H1 (cell line): ENCODE measurements at regions not wholly inside any gene's neighbourhood (a gene's known extent, or its start where the extent isn't known, plus 50 kb on each side); places are given as distances from the start of the nearest gene placed in this dataset.

Experiments used
- CTCF ChIA-PET: fragments of 300-600 bp; sonication (Branson Sonifier 250); formaldehyde crosslinking; loops from one replicate; lab custom pipeline; 2021; ENCODE audit not compliant: partially characterized antibody; lab: Charles Lee
- POLR2A ChIA-PET: fragments of 300-600 bp; sonication (Branson Sonifier 250); formaldehyde crosslinking; loops from one replicate; lab custom pipeline; 2021; ENCODE audit warnings: inconsistent platforms; ENCODE audit not compliant: partially characterized antibody; lab: Charles Lee
- DNase-seq, 2 experiments: peaks; one replicate each; pipeline versions ENCODE4 v3.0.0 to v3.0.0-alpha.2; 2010 to 2022; ENCODE audit warnings: low spot score in 2 of 2, low read depth in 1 of 2, mixed read lengths in 1 of 2
- FAIRE-seq: peaks from 2 replicates; lab custom pipeline; 2011; peaks lifted over from hg19 to GRCh38; lab: Jason Lieb, UNC
- H2AFZ ChIP-seq: 2 replicates; pipeline ENCODE4 v1.8.1; 2012; ENCODE audit warnings: low read length, inconsistent platforms
- H2AK5ac ChIP-seq: 2 replicates; pipeline ENCODE4 v1.6.1; 2013; ENCODE audit warnings: low read depth, low read length
- H2BK120ac ChIP-seq: replicated peaks from 2 replicates; pipeline ENCODE3; 2013; ENCODE audit warnings: low read depth, low read length, inconsistent platforms
- H2BK12ac ChIP-seq: 2 replicates; pipeline ENCODE4 v1.6.1; 2013; ENCODE audit warnings: low read depth, low read length
- H2BK15ac ChIP-seq: 2 replicates; pipeline ENCODE4 v1.6.1; 2013; ENCODE audit warnings: low read length
- H2BK20ac ChIP-seq: 2 replicates; pipeline ENCODE4 v1.6.1; 2013; ENCODE audit warnings: low read length
- H2BK5ac ChIP-seq: 2 replicates; pipeline ENCODE4 v1.6.1; 2013; ENCODE audit warnings: low read depth, low read length
- H3K14ac ChIP-seq: 2 replicates; pipeline ENCODE4 v1.6.1; 2013; ENCODE audit warnings: inconsistent platforms; ENCODE audit not compliant: insufficient read length
- H3K18ac ChIP-seq: 2 replicates; pipeline ENCODE4 v1.6.1; 2013; ENCODE audit warnings: low read length; ENCODE audit errors: extremely low read depth
- H3K23ac ChIP-seq: 2 replicates; pipeline ENCODE4 v1.6.1; 2013; ENCODE audit warnings: inconsistent platforms; ENCODE audit not compliant: insufficient read length
- H3K23me2 ChIP-seq: 2 replicates; pipeline ENCODE4 v1.6.1; 2013; ENCODE audit warnings: low read depth, low read length
- H3K27ac ChIP-seq: 2 replicates; pipeline ENCODE4 v1.6.1; 2011; ENCODE audit warnings: low read depth, low read length, inconsistent platforms
- H3K27me3 ChIP-seq, 4 experiments: replicated peaks in 1 of 4; 1 replicate in 1 of 4; 2 replicates in 3 of 4; pipeline versions ENCODE4 v1.6.1 to v1.8.1; 2011 to 2013; ENCODE audit warnings: low read length in 3 of 4, mild to moderate bottlenecking in 3 of 4, inconsistent platforms in 2 of 4, mixed read lengths in 2 of 4, moderate library complexity in 1 of 4; ENCODE audit not compliant: control insufficient read depth in 3 of 4, insufficient read depth in 3 of 4; ENCODE audit errors: extremely low read depth in 1 of 4
- H3K36me3 ChIP-seq, 4 experiments: 2 replicates each; pipeline versions ENCODE4 v1.6.1 to v1.8.1; 2011 to 2013; ENCODE audit warnings: mild to moderate bottlenecking in 4 of 4, low read length in 3 of 4, moderate library complexity in 2 of 4, control low read depth in 1 of 4, inconsistent platforms in 1 of 4; ENCODE audit not compliant: insufficient read depth in 4 of 4, control insufficient read depth in 2 of 4
- H3K4ac ChIP-seq: replicated peaks from 2 replicates; pipeline ENCODE3; 2013; ENCODE audit warnings: low read length, low read depth, mixed read lengths, inconsistent platforms; ENCODE audit not compliant: insufficient read length
- H3K4me1 ChIP-seq, 4 experiments: replicated peaks in 1 of 4; 1 replicate in 1 of 4; 2 replicates in 3 of 4; pipeline versions ENCODE4 v1.6.1 to v1.8.1; 2011 to 2013; ENCODE audit warnings: low read length in 3 of 4, inconsistent platforms in 2 of 4, mixed read lengths in 1 of 4; ENCODE audit not compliant: insufficient read depth in 4 of 4, control insufficient read depth in 3 of 4
- H3K4me2 ChIP-seq, 2 experiments: 2 replicates each; pipeline versions ENCODE4 v1.6.1 to v1.8.1; 2011 to 2013; ENCODE audit warnings: low read depth in 2 of 2, low read length in 2 of 2, control low read depth in 1 of 2, inconsistent platforms in 1 of 2, mild to moderate bottlenecking in 1 of 2; ENCODE audit not compliant: insufficient read depth in 1 of 2
- H3K4me3 ChIP-seq, 4 experiments: fragments of 200-600, 300-600 bp in 1 of 4; sonication (generic), shearing (Covaris generic), sonication (Bioruptor Twin) in 1 of 4; 2 replicates each; pipeline versions ENCODE4 v1.5.1 to v1.8.1; 2011 to 2016; ENCODE audit warnings: low read length in 4 of 4, low read depth in 3 of 4, control low read depth in 2 of 4, inconsistent platforms in 2 of 4, mild to moderate bottlenecking in 2 of 4, mixed read lengths in 1 of 4, moderate library complexity in 1 of 4; ENCODE audit not compliant: insufficient read depth in 2 of 4; ENCODE audit errors: extremely low read depth in 1 of 4
- H3K56ac ChIP-seq: replicated peaks from 2 replicates; pipeline ENCODE3; 2013; ENCODE audit warnings: low read depth, mild to moderate bottlenecking, mixed read lengths, low read length, inconsistent platforms; ENCODE audit not compliant: insufficient read length
- H3K79me1 ChIP-seq: 2 replicates; pipeline ENCODE4 v1.6.1; 2013; ENCODE audit warnings: low read depth, low read length, control low read depth
- H3K79me2 ChIP-seq, 2 experiments: 2 replicates each; pipeline versions ENCODE4 v1.6.1 to v1.8.1; 2012 to 2013; ENCODE audit warnings: low read length in 2 of 2, mild to moderate bottlenecking in 2 of 2, inconsistent platforms in 1 of 2; ENCODE audit not compliant: insufficient read depth in 2 of 2, control insufficient read depth in 1 of 2
- H3K9ac ChIP-seq, 4 experiments: replicated peaks in 1 of 4; 1 replicate in 1 of 4; 2 replicates in 3 of 4; pipeline versions ENCODE4 v1.6.1 to v1.8.1; 2011 to 2013; ENCODE audit warnings: low read depth in 3 of 4, low read length in 3 of 4, control low read depth in 2 of 4, mild to moderate bottlenecking in 2 of 4, moderate library complexity in 2 of 4, inconsistent platforms in 1 of 4; ENCODE audit errors: extremely low read depth in 1 of 4
- H3K9me3 ChIP-seq, 2 experiments: 2 replicates each; pipeline versions ENCODE4 v1.6.1 to v1.8.1; 2012 to 2013; ENCODE audit warnings: mild to moderate bottlenecking in 2 of 2, moderate library complexity in 2 of 2, control low read depth in 1 of 2, inconsistent platforms in 1 of 2, low read depth in 1 of 2, low read length in 1 of 2, mixed read lengths in 1 of 2; ENCODE audit not compliant: insufficient read depth in 2 of 2
- H4K20me1 ChIP-seq, 2 experiments: replicated peaks in 1 of 2; 2 replicates each; pipeline versions ENCODE3 to v1.8.1; 2011 to 2013; ENCODE audit warnings: inconsistent platforms in 2 of 2, low read length in 2 of 2, mild to moderate bottlenecking in 1 of 2; ENCODE audit not compliant: insufficient read depth in 2 of 2, control insufficient read depth in 1 of 2
- H4K5ac ChIP-seq: 2 replicates; pipeline ENCODE4 v1.6.1; 2013; ENCODE audit warnings: low read length, low read depth, mixed read lengths, inconsistent platforms; ENCODE audit not compliant: insufficient read length
- H4K8ac ChIP-seq: 2 replicates; pipeline ENCODE4 v1.8.0; 2013; ENCODE audit warnings: mild to moderate bottlenecking, moderate library complexity, low read length, inconsistent platforms; ENCODE audit not compliant: insufficient read depth; ENCODE audit errors: extremely low read depth
- H4K91ac ChIP-seq: replicated peaks from 2 replicates; pipeline ENCODE3; 2013; ENCODE audit warnings: low read length, mixed read lengths, inconsistent platforms; ENCODE audit not compliant: insufficient read length
- BRCA1 ChIP-seq: IDR thresholded peaks from 2 replicates; pipeline ENCODE4 v1.6.1; 2012; ENCODE audit warnings: low read depth, low read length, improper control_type of control experiment
- CBX5 ChIP-seq: fragments of 300-800, 300-1000 bp; sonication (generic); IDR thresholded peaks from 2 replicates; pipeline ENCODE4 v1.7.1; 2016; ENCODE audit warnings: antibody characterized with exemption, low read length, low read depth
- CEBPB ChIP-seq: IDR thresholded peaks from 2 replicates; pipeline ENCODE4 v1.6.1; 2012; ENCODE audit warnings: low read depth, low read length
- CHD2 ChIP-seq: IDR thresholded peaks from 2 replicates; pipeline ENCODE4 v1.6.1; 2012; ENCODE audit warnings: low read length, improper control_type of control experiment
- EZH2 ChIP-seq: fragments of 200-600 bp; sonication (generic); IDR thresholded peaks from 2 replicates; pipeline ENCODE4 v1.7.1; 2012; ENCODE audit warnings: low read depth, mild to moderate bottlenecking, moderate library complexity, low read length, inconsistent platforms; ENCODE audit not compliant: severe bottlenecking
- FOSL1 ChIP-seq: IDR thresholded peaks from 2 replicates; pipeline ENCODE4 v1.6.1; 2011; ENCODE audit warnings: mild to moderate bottlenecking, low read depth, low read length, moderate library complexity; ENCODE audit not compliant: insufficient read depth
- HDAC2 ChIP-seq, 2 experiments: fragments of 300-600 bp in 1 of 2; sonication (generic) in 1 of 2; IDR thresholded peaks; 2 replicates each; pipeline ENCODE4 v1.6.1; 2011 to 2012; ENCODE audit warnings: low read depth in 2 of 2, low read length in 2 of 2, mild to moderate bottlenecking in 2 of 2, moderate library complexity in 2 of 2, borderline replicate concordance in 1 of 2, inconsistent platforms in 1 of 2
- POU5F1 ChIP-seq: IDR thresholded peaks from 2 replicates; pipeline ENCODE4 v1.6.1; 2011; ENCODE audit warnings: low read depth, mild to moderate bottlenecking, low read length, moderate library complexity
- RAD21 ChIP-seq, 2 experiments: IDR thresholded peaks in 1 of 2; conservative IDR thresholded peaks in 1 of 2; 2 replicates each; pipeline ENCODE4 v1.6.1; 2011; ENCODE audit warnings: low read depth in 2 of 2, low read length in 2 of 2, improper control_type of control experiment in 1 of 2, inconsistent platforms in 1 of 2, mild to moderate bottlenecking in 1 of 2, moderate library complexity in 1 of 2
- RBBP5 ChIP-seq: IDR thresholded peaks from 2 replicates; pipeline ENCODE4 v1.7.1; 2012; ENCODE audit warnings: low read depth, mild to moderate bottlenecking, inconsistent platforms, low read length, moderate library complexity, borderline replicate concordance
- RNF2 ChIP-seq: fragments of 200-900, 300-1000 bp; sonication (generic); IDR thresholded peaks from 2 replicates; pipeline ENCODE4 v1.7.1; 2016; ENCODE audit warnings: borderline replicate concordance, low read depth, mild to moderate bottlenecking, antibody characterized with exemption, low read length; ENCODE audit not compliant: poor library complexity, severe bottlenecking; ENCODE audit errors: missing control alignments
- WGBS, 2 experiments: shearing (Covaris generic) in 1 of 2; methylation state at CpG; one replicate each; pipeline versions ENCODE4 v1.1.6 to v1.1.7; 2013 to 2015; ENCODE audit warnings: low lambda C conversion rate in 2 of 2, mixed read lengths in 2 of 2, inconsistent platforms in 1 of 2, low coverage in 1 of 2, missing lambda C conversion rate in 1 of 2; ENCODE audit not compliant: insufficient replicate concordance in 2 of 2, insufficient coverage in 1 of 2, insufficient read length in 1 of 2; ENCODE audit errors: extremely low coverage in 1 of 2, missing lambda C conversion rate in 1 of 2; 5-methylcytosine and 5-hydroxymethylcytosine counted together

GRCh38 chr9:2303056-2303455 is 287.9 kb downstream of the SMARCA2 start:
- Histone ChIP-seq H2BK120ac (no peak overlapping the region), H2AFZ (no peak overlapping the region), H4K91ac (no peak overlapping the region), H4K8ac (no peak overlapping the region), H3K14ac (no peak overlapping the region), H3K4me3 (no peak overlapping the region), H3K23me2 (no peaks in the 10 kb centered on the region; the same call in 1 of the 2 replicates), H3K4me1 (no peaks in the 10 kb centered on the region), H3K79me1 (no peaks in the 10 kb centered on the region), H3K79me2 (no peaks in the 10 kb centered on the region), H3K4ac (no peak overlapping the region), H3K27ac (no peak overlapping the region), H3K23ac (no peak overlapping the region), H3K4me2 (no peak overlapping the region), H2BK5ac (no peak overlapping the region), H3K36me3 (no peaks in the 10 kb centered on the region), H2AK5ac (no peak overlapping the region), H3K18ac (no peak overlapping the region), H3K27me3 (no peaks in the 10 kb centered on the region), H3K56ac (no peak overlapping the region), H2BK15ac (no peak overlapping the region), H3K9ac (no peak overlapping the region), H2BK12ac (no peak overlapping the region), H4K20me1 (no peaks in the 10 kb centered on the region), H3K9me3 (peaks cover 4 to 7% of the 10 kb centered on the region in 2 experiments; a peak in 1 of 4 replicates), H2BK20ac (no peak overlapping the region), H4K5ac (no peak overlapping the region)
- whole genome bisulfite sequencing, 2 experiments = 98% methylated on average over 3 of the region's 3 CpGs; no CpG with 5 or more reads in 1 of the 2 experiments
- POLR2A ChIA-PET = no interaction called here
- peak in 1 of 2 experiments; percentile 16 for DNase-seq
- CTCF ChIA-PET = interaction anchor here (2.8 kb wide), 1 partner anchor 9 kb away, joined by 10 read pairs; no protein-coding TSS in a partner anchor
- FAIRE-seq = no peak
- TF ChIP-seq CEBPB (no peak), POU5F1 (no peak), RAD21 (IDR thresholded peaks at IDR 0.05 in 1 of 2, conservative IDR thresholded peaks at IDR 0.05 in 1 of 2; ENCODE audit: low read depth in 2 of 2, low read length in 2 of 2) (no peak), CHD2 (no peak), RBBP5 (no peak), FOSL1 (no peak), BRCA1 (no peak), CBX5 (no peak), HDAC2 (IDR thresholded peaks at IDR 0.05; ENCODE audit: borderline replicate concordance in 1 of 2, low read depth in 2 of 2, low read length in 2 of 2) (no peak), EZH2 (no peak), RNF2 (no peak)
